MCF 10A (cell line): ENCODE measurements at regions not wholly inside any gene's neighbourhood (a gene's known extent, or its start where the extent isn't known, plus 50 kb on each side); places are given as distances from the start of the nearest gene placed in this dataset.

Source experiments
- BruUV-seq: library from RNA; stranded (reverse); fragments of 400-500 nt; replicated peaks from 2 replicates; lab custom pipeline; 2021; lab: Mats Ljungman, UMichigan
- CTCF ChIA-PET: fragments of 300-600 bp; sonication (Branson Sonifier 250); formaldehyde crosslinking; extraction: SDS; loops from one replicate; lab custom pipeline; 2021; ENCODE audit warnings: antibody characterized with exemption, inconsistent platforms; lab: Yijun Ruan, JAX
- POLR2A ChIA-PET: fragments of 300-600, 350-650 bp; sonication (Branson Sonifier 250); formaldehyde crosslinking; extraction: SDS; loops from one replicate; lab custom pipeline; 2020; ENCODE audit warnings: antibody characterized with exemption, inconsistent platforms; lab: Yijun Ruan, JAX
- DNase-seq: peaks from one replicate; pipeline ENCODE4 v3.0.0-alpha.2; 2018; ENCODE audit not compliant: unreplicated experiment
- H3K27ac Mint-ChIP-seq: one replicate; pipeline ENCODE4 v1.8.0; 2022; ENCODE audit warnings: mild to moderate bottlenecking, low read depth, mixed read lengths; ENCODE audit not compliant: unreplicated experiment
- H3K27me3 Mint-ChIP-seq: one replicate; pipeline ENCODE4 v1.8.0; 2022; ENCODE audit warnings: mixed read lengths; ENCODE audit not compliant: insufficient read depth, unreplicated experiment
- H3K36me3 Mint-ChIP-seq: one replicate; pipeline ENCODE4 v1.8.0; 2022; ENCODE audit warnings: mild to moderate bottlenecking, moderate library complexity, mixed read lengths; ENCODE audit not compliant: insufficient read depth, unreplicated experiment
- H3K4me1 Mint-ChIP-seq: one replicate; pipeline ENCODE4 v1.8.0; 2022; ENCODE audit warnings: mixed read lengths; ENCODE audit not compliant: insufficient read depth, unreplicated experiment
- H3K4me3 Mint-ChIP-seq: one replicate; pipeline ENCODE4 v1.8.0; 2022; ENCODE audit warnings: mild to moderate bottlenecking, moderate library complexity, mixed read lengths; ENCODE audit not compliant: unreplicated experiment
- H3K9me3 Mint-ChIP-seq: one replicate; pipeline ENCODE4 v1.8.0; 2022; ENCODE audit warnings: mixed read lengths; ENCODE audit not compliant: unreplicated experiment
- CTCF ChIP-seq: fragments of 200-600 bp; IDR thresholded peaks from one replicate; pipeline ENCODE4 v1.8.0; 2022; ENCODE audit warnings: antibody characterized with exemption, mild to moderate bottlenecking; ENCODE audit not compliant: unreplicated experiment
- intact Hi-C: fragments of 100-400 bp; cut with micrococcal nuclease; formaldehyde crosslinking; loops from 2 replicates; pipeline ENCODE4 v1.14.1; 2022

- Mint-ChIP-seq H3K27ac (peak overlapping the region; percentile 71), H3K4me1 (peaks cover 21% of the 10 kb centered on the region), H3K4me3 (no peak overlapping the region), H3K27me3 (no peaks in the 10 kb centered on the region), H3K9me3 (no peaks in the 10 kb centered on the region), H3K36me3 (no peaks in the 10 kb centered on the region)
- ChIA-PET CTCF (interaction anchor here (0.7 to 1.0 kb wide), 2 partner anchors 13 to 61 kb away, joined by 3 read pairs; no protein-coding TSS in a partner anchor), POLR2A (interaction anchor here (0.6 to 1.0 kb wide), 3 partner anchors 17 to 51 kb away, joined by 3 to 5 read pairs (median 4); no protein-coding TSS in a partner anchor)
- DNase-seq = peak; percentile 69
- no peak for TF ChIP-seq CTCF
- intact Hi-C loops = no loop called here
- no TSS peak for BruUV-seq
Measured at GRCh38 chr2:215712871-215713790, 277.3 kb upstream of the FN1 start.

- no TSS peak for BruUV-seq
- POLR2A ChIA-PET = interaction anchor here (1.0 kb wide), 1 partner anchor 50 kb away, joined by 4 read pairs; no protein-coding TSS in a partner anchor
- intact Hi-C loops = no loop called here
- Mint-ChIP-seq H3K4me3 (no peak overlapping the region), H3K9me3 (no peaks in the 10 kb centered on the region), H3K27ac (peak overlapping the region; percentile 71), H3K4me1 (peaks cover 21% of the 10 kb centered on the region), H3K36me3 (no peaks in the 10 kb centered on the region), H3K27me3 (no peaks in the 10 kb centered on the region)
- no peak for DNase-seq
- CTCF ChIA-PET = interaction anchor here (1.0 kb wide), 1 partner anchor 14 kb away, joined by 3 read pairs; no protein-coding TSS in a partner anchor
- no peak for TF ChIP-seq CTCF
Measured at GRCh38 chr2:215712219-215712868, 276.5 kb upstream of the FN1 start.

GRCh38 chr2:215711471-215712034 is 275.7 kb upstream of the FN1 start:
- no peak for TF ChIP-seq CTCF
- peak; percentile 46 for DNase-seq
- no peaks in the 10 kb centered on the region for H3K27me3 Mint-ChIP-seq
- intact Hi-C loops = no loop called here
- H3K9me3 Mint-ChIP-seq = no peaks in the 10 kb centered on the region
- ChIA-PET POLR2A (no interaction called here), CTCF (interaction anchor here (1.0 kb wide), 2 partner anchors 15 to 157 kb away, joined by 3 to 5 read pairs; no protein-coding TSS in a partner anchor)
- peaks cover 16% of the 10 kb centered on the region for H3K4me1 Mint-ChIP-seq
- no peaks in the 10 kb centered on the region for H3K36me3 Mint-ChIP-seq
- no peak overlapping the region for H3K4me3 Mint-ChIP-seq
- no peak overlapping the region for H3K27ac Mint-ChIP-seq
- BruUV-seq = no TSS peak
